OCI-LY3 (cell line): ENCODE measurements at regions not wholly inside any gene's neighbourhood (a gene's known extent, or its start where the extent isn't known, plus 50 kb on each side); places are given as distances from the start of the nearest gene placed in this dataset.

Experiments
- H2AFZ ChIP-seq: fragments of 200-600, 300-600 bp; shearing (Covaris generic); 2 replicates; pipeline ENCODE4 v1.6.0; 2014; ENCODE audit warnings: antibody characterized with exemption, low read depth, low read length
- H3K27ac ChIP-seq: fragments of 200-600, 300-600 bp; sonication (generic); 2 replicates; pipeline ENCODE4 v1.5.1; 2014; ENCODE audit warnings: mild to moderate bottlenecking, low read length, moderate library complexity, mixed read lengths
- H3K27me3 ChIP-seq: fragments of 200-600, 300-600 bp; sonication (generic); 2 replicates; pipeline ENCODE4 v1.6.1; 2014; ENCODE audit warnings: low read depth, low read length, mixed read lengths
- H3K36me3 ChIP-seq: fragments of 200-600, 300-600 bp; sonication (generic); replicated peaks from 2 replicates; pipeline ENCODE3; 2014; ENCODE audit warnings: low read depth, low read length, mixed read lengths
- H3K4me1 ChIP-seq: fragments of 300-600, 200-600 bp; sonication (generic); 2 replicates; pipeline ENCODE4 v1.6.1; 2014; ENCODE audit warnings: low read length, mixed read lengths
- H3K4me2 ChIP-seq: fragments of 200-600, 300-600 bp; sonication (generic); 2 replicates; pipeline ENCODE4 v1.6.1; 2014; ENCODE audit warnings: low read length, mixed read lengths
- H3K4me3 ChIP-seq: fragments of 300-600, 200-600 bp; sonication (generic); 2 replicates; pipeline ENCODE4 v1.5.1; 2014; ENCODE audit warnings: antibody characterized with exemption, mild to moderate bottlenecking, low read length, moderate library complexity
- H3K79me2 ChIP-seq: fragments of 300-600, 200-600 bp; shearing (Covaris generic); 2 replicates; pipeline ENCODE4 v1.6.1; 2014; ENCODE audit warnings: mild to moderate bottlenecking, low read length, mixed read lengths
- H3K9ac ChIP-seq: fragments of 300-600, 200-600 bp; shearing (Covaris generic); 2 replicates; pipeline ENCODE4 v1.6.0; 2014; ENCODE audit warnings: mild to moderate bottlenecking, low read length, moderate library complexity
- H3K9me3 ChIP-seq: fragments of 200-600, 300-600 bp; shearing (Covaris generic); 2 replicates; pipeline ENCODE4 v1.6.1; 2014; ENCODE audit warnings: low read length, mixed read lengths; ENCODE audit not compliant: insufficient read depth
- H4K20me1 ChIP-seq: fragments of 200-600, 300-600 bp; sonication (generic); 2 replicates; pipeline ENCODE4 v1.6.1; 2016; ENCODE audit warnings: low read length, mixed read lengths; ENCODE audit not compliant: insufficient read depth
- EZH2phosphoT487 ChIP-seq: fragments of 200-600 bp; shearing (Covaris generic); IDR thresholded peaks from 2 replicates; pipeline ENCODE4 v1.6.1; 2018; ENCODE audit warnings: antibody characterized with exemption, mixed run types, low read depth
- TF ChIP-seq, protein P1 (sequence below): fragments of 200-600, 300-600 bp; sonication (generic); IDR thresholded peaks from 2 replicates; pipeline ENCODE4 v1.5.1; 2014; ENCODE audit warnings: antibody characterized with exemption, low read length, low read depth

DNA sequence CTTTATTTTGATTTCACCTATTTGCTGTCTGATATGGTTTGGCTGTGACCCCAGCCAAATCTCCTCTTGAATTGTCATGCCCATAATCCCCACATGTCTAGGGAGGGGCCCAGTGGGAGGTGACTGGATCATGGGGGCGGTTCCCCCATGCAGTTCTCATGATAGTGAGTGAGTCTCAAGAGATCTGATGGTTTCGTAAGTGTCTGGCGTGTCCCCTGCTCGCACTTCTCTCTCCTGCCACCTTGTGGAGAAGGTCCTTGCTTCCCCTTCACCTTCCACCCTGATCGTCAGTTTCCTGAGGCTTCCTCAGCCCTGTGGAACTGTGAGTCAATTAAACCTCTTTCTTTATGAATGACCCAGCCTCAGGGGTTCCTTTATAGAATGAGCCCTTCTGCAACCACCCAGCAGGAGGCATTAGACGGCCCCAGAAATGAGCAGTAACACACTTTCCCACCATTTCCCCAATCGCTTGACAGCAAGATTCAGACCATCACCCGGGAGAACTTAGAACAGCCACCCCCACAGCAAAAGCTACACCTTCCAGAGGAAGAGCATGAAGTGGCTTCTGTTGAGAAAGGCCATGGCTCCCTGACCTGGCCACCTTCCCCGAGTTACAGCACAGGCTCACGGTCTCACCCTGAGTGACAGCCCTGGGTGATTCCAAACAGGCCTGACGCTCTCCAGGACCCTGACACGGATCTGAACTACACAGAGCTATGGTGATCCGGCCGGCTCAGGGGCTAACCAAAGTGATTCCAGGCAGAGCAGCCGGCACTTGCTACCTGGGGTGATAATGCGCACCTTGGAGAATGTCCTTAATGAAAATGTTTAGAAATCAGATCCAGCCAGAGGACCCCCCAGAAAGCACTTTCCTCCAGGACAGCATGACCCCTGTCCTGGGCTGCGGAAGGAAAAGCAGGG lies 131.2 kb upstream of the CDH4 start:
- no peak overlapping the region for H3K4me3 ChIP-seq
- no peaks in the 10 kb centered on the region for H3K79me2 ChIP-seq
- H3K4me2 ChIP-seq: peak overlapping the region; percentile 37
- no peak for TF ChIP-seq EZH2phosphoT487
- TF ChIP-seq, protein P1, sequence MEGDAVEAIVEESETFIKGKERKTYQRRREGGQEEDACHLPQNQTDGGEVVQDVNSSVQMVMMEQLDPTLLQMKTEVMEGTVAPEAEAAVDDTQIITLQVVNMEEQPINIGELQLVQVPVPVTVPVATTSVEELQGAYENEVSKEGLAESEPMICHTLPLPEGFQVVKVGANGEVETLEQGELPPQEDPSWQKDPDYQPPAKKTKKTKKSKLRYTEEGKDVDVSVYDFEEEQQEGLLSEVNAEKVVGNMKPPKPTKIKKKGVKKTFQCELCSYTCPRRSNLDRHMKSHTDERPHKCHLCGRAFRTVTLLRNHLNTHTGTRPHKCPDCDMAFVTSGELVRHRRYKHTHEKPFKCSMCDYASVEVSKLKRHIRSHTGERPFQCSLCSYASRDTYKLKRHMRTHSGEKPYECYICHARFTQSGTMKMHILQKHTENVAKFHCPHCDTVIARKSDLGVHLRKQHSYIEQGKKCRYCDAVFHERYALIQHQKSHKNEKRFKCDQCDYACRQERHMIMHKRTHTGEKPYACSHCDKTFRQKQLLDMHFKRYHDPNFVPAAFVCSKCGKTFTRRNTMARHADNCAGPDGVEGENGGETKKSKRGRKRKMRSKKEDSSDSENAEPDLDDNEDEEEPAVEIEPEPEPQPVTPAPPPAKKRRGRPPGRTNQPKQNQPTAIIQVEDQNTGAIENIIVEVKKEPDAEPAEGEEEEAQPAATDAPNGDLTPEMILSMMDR: peak; percentile 77
- no peaks in the 10 kb centered on the region for H3K36me3 ChIP-seq
- peaks cover 9% of the 10 kb centered on the region; the same call in 1 of the 2 replicates for H3K4me1 ChIP-seq
- H3K27me3 ChIP-seq: peaks cover 2% of the 10 kb centered on the region
- no peak overlapping the region for H3K27ac ChIP-seq
- no peaks in the 10 kb centered on the region for H4K20me1 ChIP-seq
- no peak overlapping the region for H3K9ac ChIP-seq
- H2AFZ ChIP-seq: no peak overlapping the region
- H3K9me3 ChIP-seq: no peaks in the 10 kb centered on the region

GRCh38 chr20:61121661-61122060 lies 130.4 kb upstream of the CDH4 start:
- no peak overlapping the region for H3K9ac ChIP-seq

GRCh38 chr20:61123286-61123685 lies 128.8 kb upstream of the CDH4 start:
- H3K4me3 ChIP-seq: no peak overlapping the region
- H3K9me3 ChIP-seq: no peaks in the 10 kb centered on the region
- H3K27ac ChIP-seq: no peak overlapping the region
- H3K4me1 ChIP-seq: peaks cover 9% of the 10 kb centered on the region; the same call in 1 of the 2 replicates
- no peaks in the 10 kb centered on the region for H3K79me2 ChIP-seq
- H3K4me2 ChIP-seq: no peak overlapping the region
- H4K20me1 ChIP-seq: no peaks in the 10 kb centered on the region
- H2AFZ ChIP-seq: no peak overlapping the region
- no peaks in the 10 kb centered on the region for H3K36me3 ChIP-seq
- H3K9ac ChIP-seq: no peak overlapping the region
- TF ChIP-seq, protein P1: no peak
- no peak for TF ChIP-seq EZH2phosphoT487
- H3K27me3 ChIP-seq: peaks cover 2% of the 10 kb centered on the region; the same call in 1 of the 2 replicates

More at GRCh38 chr20:61121661-61122060, 130.4 kb upstream of the CDH4 start:
- TF ChIP-seq, protein P1: no peak
- no peak for TF ChIP-seq EZH2phosphoT487
- Histone ChIP-seq H3K4me3 (no peak overlapping the region), H3K36me3 (no peaks in the 10 kb centered on the region), H3K4me2 (no peak overlapping the region), H3K79me2 (no peaks in the 10 kb centered on the region), H3K4me1 (peaks cover 9% of the 10 kb centered on the region; the same call in 1 of the 2 replicates), H3K27me3 (peaks cover 2% of the 10 kb centered on the region; the same call in 1 of the 2 replicates), H2AFZ (no peak overlapping the region), H3K27ac (no peak overlapping the region), H4K20me1 (no peaks in the 10 kb centered on the region), H3K9me3 (no peaks in the 10 kb centered on the region)

- no peak overlapping the region for H3K4me3 ChIP-seq
- H3K4me1 ChIP-seq: peaks cover 9% of the 10 kb centered on the region; the same call in 1 of the 2 replicates
- no peaks in the 10 kb centered on the region for H3K27me3 ChIP-seq
- H4K20me1 ChIP-seq: no peaks in the 10 kb centered on the region
- H3K36me3 ChIP-seq: no peaks in the 10 kb centered on the region
- H3K9ac ChIP-seq: no peak overlapping the region
- no peaks in the 10 kb centered on the region for H3K79me2 ChIP-seq
- no peak overlapping the region for H3K4me2 ChIP-seq
- no peak overlapping the region for H3K27ac ChIP-seq
- H2AFZ ChIP-seq: no peak overlapping the region
- TF ChIP-seq EZH2phosphoT487: no peak
- TF ChIP-seq, protein P1: no peak
- no peaks in the 10 kb centered on the region for H3K9me3 ChIP-seq
Observed at GRCh38 chr20:61123751-61124368, 128.2 kb upstream of the CDH4 start.
